Smooth muscle cell (in vitro differentiated cells): ENCODE measurements at regions not wholly inside any gene's neighbourhood (a gene's known extent, or its start where the extent isn't known, plus 50 kb on each side); places are given as distances from the start of the nearest gene placed in this dataset.

Source experiments
- DNase-seq: peaks from one replicate; lab custom pipeline; 2025; ENCODE audit not compliant: unreplicated experiment; lab: John Stamatoyannopoulos, UW
- H2AFZ ChIP-seq: fragments of 200-600 bp; sonication (generic); 2 replicates; pipeline ENCODE4 v1.6.0; 2016; ENCODE audit warnings: antibody characterized with exemption, low read depth, mild to moderate bottlenecking
- H3F3A ChIP-seq: fragments of 200-600 bp; sonication (generic); 2 replicates; pipeline ENCODE4 v1.6.0; 2017; ENCODE audit warnings: antibody characterized with exemption, low read depth
- H3K27ac ChIP-seq: fragments of 200-600 bp; sonication (generic); 2 replicates; pipeline ENCODE4 v1.5.1; 2016; ENCODE audit warnings: low read depth, mild to moderate bottlenecking
- H3K27me3 ChIP-seq: fragments of 200-600 bp; sonication (generic); 2 replicates; pipeline ENCODE4 v1.6.1; 2016; ENCODE audit warnings: low read depth, mild to moderate bottlenecking
- H3K36me3 ChIP-seq: fragments of 200-600 bp; sonication (generic); 2 replicates; pipeline ENCODE4 v1.5.1; 2016; ENCODE audit warnings: low read depth
- H3K4me1 ChIP-seq: fragments of 200-600 bp; sonication (generic); 2 replicates; pipeline ENCODE4 v1.5.1; 2016; ENCODE audit warnings: low read depth
- H3K4me2 ChIP-seq: fragments of 200-600 bp; sonication (generic); 2 replicates; pipeline ENCODE4 v1.6.0; 2016; ENCODE audit warnings: mild to moderate bottlenecking
- H3K4me3 ChIP-seq: fragments of 200-600 bp; sonication (generic); 2 replicates; pipeline ENCODE4 v1.5.1; 2016; ENCODE audit warnings: mild to moderate bottlenecking
- H3K79me2 ChIP-seq: fragments of 200-600 bp; sonication (generic); 2 replicates; pipeline ENCODE4 v1.6.0; 2016; ENCODE audit warnings: low read depth, mild to moderate bottlenecking
- H3K9ac ChIP-seq: fragments of 200-600 bp; sonication (generic); 2 replicates; pipeline ENCODE4 v1.6.0; 2016; ENCODE audit warnings: low read depth
- H3K9me3 ChIP-seq: fragments of 200-600 bp; sonication (generic); replicated peaks from 2 replicates; pipeline ENCODE4 v1.5.1; 2016; ENCODE audit warnings: low read depth
- H4K20me1 ChIP-seq: fragments of 200-600 bp; sonication (generic); 2 replicates; pipeline ENCODE4 v1.6.0; 2016; ENCODE audit warnings: low read depth
- CTCF ChIP-seq: fragments of 200-600 bp; sonication (generic); IDR thresholded peaks from 2 replicates; pipeline ENCODE4 v1.5.1; 2017; ENCODE audit warnings: borderline replicate concordance, mild to moderate bottlenecking, antibody characterized with exemption; ENCODE audit not compliant: insufficient read depth, poor library complexity, severe bottlenecking
- WGBS: methylation state at CpG from one replicate; pipeline ENCODE4 v1.1.7; 2016; ENCODE audit warnings: low lambda C conversion rate; 5-methylcytosine and 5-hydroxymethylcytosine counted together

- H3K36me3 ChIP-seq: no peaks in the 10 kb centered on the region
- H3K4me3 ChIP-seq: no peak overlapping the region
- H2AFZ ChIP-seq: no peak overlapping the region
- no peak for DNase-seq
- peaks cover 3% of the 10 kb centered on the region for H3K9me3 ChIP-seq
- peaks cover 7% of the 10 kb centered on the region for H3K4me1 ChIP-seq
- H3K9ac ChIP-seq: no peak overlapping the region
- no peaks in the 10 kb centered on the region for H3K27me3 ChIP-seq
- no peaks in the 10 kb centered on the region for H3K79me2 ChIP-seq
- H4K20me1 ChIP-seq: no peaks in the 10 kb centered on the region
- 81% methylated on average over 1 of the region's 1 CpG for WGBS
- H3K4me2 ChIP-seq: no peak overlapping the region
- H3F3A ChIP-seq: peaks cover 5% of the 10 kb centered on the region
- no peak for TF ChIP-seq CTCF
- no peak overlapping the region for H3K27ac ChIP-seq
Observed at GRCh38 chr4:98816816-98817215, 112.1 kb downstream of the EIF4E start.

- no peak overlapping the region for H3K9ac ChIP-seq
- H2AFZ ChIP-seq: no peak overlapping the region
- no peaks in the 10 kb centered on the region for H3K27me3 ChIP-seq
- H3K9me3 ChIP-seq: peaks cover 3% of the 10 kb centered on the region
- H3K27ac ChIP-seq: no peak overlapping the region
- peaks cover 5% of the 10 kb centered on the region for H3F3A ChIP-seq
- H3K36me3 ChIP-seq: no peaks in the 10 kb centered on the region
- no peak overlapping the region for H3K4me3 ChIP-seq
- H3K4me1 ChIP-seq: peaks cover 3% of the 10 kb centered on the region
- no peak overlapping the region for H3K4me2 ChIP-seq
- no peaks in the 10 kb centered on the region for H3K79me2 ChIP-seq
- DNase-seq: no peak
- no peaks in the 10 kb centered on the region for H4K20me1 ChIP-seq
- TF ChIP-seq CTCF: no peak
Observed at GRCh38 chr4:98816386-98816785, 112.5 kb downstream of the EIF4E start.

- no peaks in the 10 kb centered on the region for H3K36me3 ChIP-seq
- H3K9me3 ChIP-seq: no peaks in the 10 kb centered on the region
- H4K20me1 ChIP-seq: no peaks in the 10 kb centered on the region
- 75% methylated on average over 2 of the region's 2 CpGs for WGBS
- no peaks in the 10 kb centered on the region for H3K27me3 ChIP-seq
- peaks cover 5% of the 10 kb centered on the region for H3K4me1 ChIP-seq
- TF ChIP-seq CTCF: no peak
- DNase-seq: no peak
- no peak overlapping the region for H2AFZ ChIP-seq
- H3K9ac ChIP-seq: no peak overlapping the region
- no peak overlapping the region for H3K4me2 ChIP-seq
- no peak overlapping the region for H3K4me3 ChIP-seq
- no peak overlapping the region for H3K27ac ChIP-seq
- no peaks in the 10 kb centered on the region for H3F3A ChIP-seq
- no peaks in the 10 kb centered on the region for H3K79me2 ChIP-seq
Observed at GRCh38 chr4:98804403-98804802, 124.5 kb downstream of the EIF4E start.

- Histone ChIP-seq H3K9ac (no peak overlapping the region), H4K20me1 (no peaks in the 10 kb centered on the region), H3K4me3 (no peak overlapping the region), H3K79me2 (no peaks in the 10 kb centered on the region), H2AFZ (no peak overlapping the region), H3K4me1 (peaks cover 5% of the 10 kb centered on the region), H3K27me3 (no peaks in the 10 kb centered on the region), H3K27ac (no peak overlapping the region), H3K36me3 (no peaks in the 10 kb centered on the region), H3K4me2 (no peak overlapping the region), H3F3A (no peaks in the 10 kb centered on the region), H3K9me3 (no peaks in the 10 kb centered on the region)
- 92% methylated on average over 3 of the region's 3 CpGs for WGBS
- no peak for DNase-seq
- TF ChIP-seq CTCF: no peak
Observed at GRCh38 chr4:98803251-98803650, 125.7 kb downstream of the EIF4E start.
